ENCODE measurements at regions not wholly inside any gene's neighbourhood (a gene's known extent, or its start where the extent isn't known, plus 50 kb on each side); places are given as distances from the start of the nearest gene placed in this dataset.

- no peaks in the 10 kb centered on the region for H3K9me3 Mint-ChIP-seq (ENCODE audit: low read depth)
- H3K36me3 Mint-ChIP-seq: no peaks in the 10 kb centered on the region
- H3K4me1 Mint-ChIP-seq (ENCODE audit: low read depth): no peaks in the 10 kb centered on the region
- H3K27ac Mint-ChIP-seq: no peak overlapping the region
- H3K27me3 Mint-ChIP-seq: peaks cover 8% of the 10 kb centered on the region
- H3K4me3 Mint-ChIP-seq: no peak overlapping the region
Measured at GRCh38 chr5:174609116-174609515, 115.3 kb upstream of the MSX2 start.

GRCh38 chr5:174610968-174611367, 113.4 kb upstream of the MSX2 start:
- Mint-ChIP-seq H3K9me3 (ENCODE audit: low read depth) (no peaks in the 10 kb centered on the region), H3K27ac (no peak overlapping the region), H3K36me3 (no peaks in the 10 kb centered on the region), H3K4me3 (no peak overlapping the region), H3K4me1 (ENCODE audit: low read depth) (no peaks in the 10 kb centered on the region), H3K27me3 (peaks cover 9% of the 10 kb centered on the region)

- Mint-ChIP-seq H3K4me3 (no peak overlapping the region), H3K9me3 (ENCODE audit: low read depth) (no peaks in the 10 kb centered on the region), H3K4me1 (ENCODE audit: low read depth) (no peaks in the 10 kb centered on the region), H3K27me3 (peaks cover 2% of the 10 kb centered on the region), H3K36me3 (no peaks in the 10 kb centered on the region), H3K27ac (no peak overlapping the region)
Measured at GRCh38 chr5:174612686-174613085, 111.7 kb upstream of the MSX2 start.

- Mint-ChIP-seq H3K9me3 (ENCODE audit: low read depth) (no peaks in the 10 kb centered on the region), H3K27ac (no peak overlapping the region), H3K27me3 (peaks cover 4% of the 10 kb centered on the region), H3K4me1 (ENCODE audit: low read depth) (no peaks in the 10 kb centered on the region), H3K36me3 (no peaks in the 10 kb centered on the region), H3K4me3 (no peak overlapping the region)
Measured at GRCh38 chr5:174614500-174615135, 109.8 kb upstream of the MSX2 start.

GRCh38 chr5:174616036-174616435, 108.3 kb upstream of the MSX2 start:
- Mint-ChIP-seq H3K4me1 (ENCODE audit: low read depth) (no peaks in the 10 kb centered on the region), H3K27me3 (peaks cover 7% of the 10 kb centered on the region), H3K4me3 (no peak overlapping the region), H3K36me3 (no peaks in the 10 kb centered on the region), H3K9me3 (ENCODE audit: low read depth) (no peaks in the 10 kb centered on the region), H3K27ac (no peak overlapping the region)

GRCh38 chr5:174617285-174617684, 107.1 kb upstream of the MSX2 start:
- Mint-ChIP-seq H3K4me3 (no peak overlapping the region), H3K36me3 (no peaks in the 10 kb centered on the region), H3K27me3 (peaks cover 7% of the 10 kb centered on the region), H3K4me1 (ENCODE audit: low read depth) (no peaks in the 10 kb centered on the region), H3K27ac (no peak overlapping the region), H3K9me3 (ENCODE audit: low read depth) (no peaks in the 10 kb centered on the region)

- H3K4me1 Mint-ChIP-seq (ENCODE audit: low read depth): no peaks in the 10 kb centered on the region
- H3K36me3 Mint-ChIP-seq: no peaks in the 10 kb centered on the region
- H3K4me3 Mint-ChIP-seq: no peak overlapping the region
- no peaks in the 10 kb centered on the region for H3K9me3 Mint-ChIP-seq (ENCODE audit: low read depth)
- H3K27me3 Mint-ChIP-seq: peaks cover 7% of the 10 kb centered on the region
- no peak overlapping the region for H3K27ac Mint-ChIP-seq
Measured at GRCh38 chr5:174617910-174618309, 106.5 kb upstream of the MSX2 start.

GRCh38 chr5:174618589-174618988, 105.8 kb upstream of the MSX2 start:
- H3K4me3 Mint-ChIP-seq: no peak overlapping the region
- no peak overlapping the region for H3K27ac Mint-ChIP-seq
- no peaks in the 10 kb centered on the region for H3K9me3 Mint-ChIP-seq (ENCODE audit: low read depth)
- H3K36me3 Mint-ChIP-seq: no peaks in the 10 kb centered on the region
- peaks cover 7% of the 10 kb centered on the region for H3K27me3 Mint-ChIP-seq
- no peaks in the 10 kb centered on the region for H3K4me1 Mint-ChIP-seq (ENCODE audit: low read depth)

GRCh38 chr5:174622067-174622466, 102.3 kb upstream of the MSX2 start:
- peaks cover 5% of the 10 kb centered on the region for H3K27me3 Mint-ChIP-seq
- H3K4me1 Mint-ChIP-seq (ENCODE audit: low read depth): no peaks in the 10 kb centered on the region
- H3K4me3 Mint-ChIP-seq: no peak overlapping the region
- H3K9me3 Mint-ChIP-seq (ENCODE audit: low read depth): no peaks in the 10 kb centered on the region
- H3K36me3 Mint-ChIP-seq: no peaks in the 10 kb centered on the region
- no peak overlapping the region for H3K27ac Mint-ChIP-seq

- Mint-ChIP-seq H3K27me3 (peaks cover 5% of the 10 kb centered on the region), H3K36me3 (no peaks in the 10 kb centered on the region), H3K4me3 (no peak overlapping the region), H3K4me1 (ENCODE audit: low read depth) (no peaks in the 10 kb centered on the region), H3K27ac (no peak overlapping the region), H3K9me3 (ENCODE audit: low read depth) (no peaks in the 10 kb centered on the region)
Measured at GRCh38 chr5:174623018-174623417, 101.4 kb upstream of the MSX2 start.

GRCh38 chr5:174623433-174624019, 100.9 kb upstream of the MSX2 start:
- H3K9me3 Mint-ChIP-seq (ENCODE audit: low read depth): no peaks in the 10 kb centered on the region
- H3K27ac Mint-ChIP-seq: no peak overlapping the region
- H3K4me1 Mint-ChIP-seq (ENCODE audit: low read depth): no peaks in the 10 kb centered on the region
- H3K27me3 Mint-ChIP-seq: peaks cover 5% of the 10 kb centered on the region
- no peak overlapping the region for H3K4me3 Mint-ChIP-seq
- H3K36me3 Mint-ChIP-seq: no peaks in the 10 kb centered on the region

- Mint-ChIP-seq H3K36me3 (no peaks in the 10 kb centered on the region), H3K27ac (no peak overlapping the region), H3K9me3 (ENCODE audit: low read depth) (no peaks in the 10 kb centered on the region), H3K4me1 (ENCODE audit: low read depth) (no peaks in the 10 kb centered on the region), H3K4me3 (no peak overlapping the region), H3K27me3 (peaks cover 3% of the 10 kb centered on the region)
Measured at GRCh38 chr5:174624733-174625522, 99.5 kb upstream of the MSX2 start.

GRCh38 chr5:174625591-174626350, 98.6 kb upstream of the MSX2 start:
- no peaks in the 10 kb centered on the region for H3K27me3 Mint-ChIP-seq
- H3K36me3 Mint-ChIP-seq: no peaks in the 10 kb centered on the region
- no peak overlapping the region for H3K27ac Mint-ChIP-seq
- H3K9me3 Mint-ChIP-seq (ENCODE audit: low read depth): no peaks in the 10 kb centered on the region
- H3K4me1 Mint-ChIP-seq (ENCODE audit: low read depth): no peaks in the 10 kb centered on the region
- no peak overlapping the region for H3K4me3 Mint-ChIP-seq

- Mint-ChIP-seq H3K9me3 (ENCODE audit: low read depth) (no peaks in the 10 kb centered on the region), H3K4me3 (no peak overlapping the region), H3K4me1 (ENCODE audit: low read depth) (no peaks in the 10 kb centered on the region), H3K27me3 (no peaks in the 10 kb centered on the region), H3K36me3 (no peaks in the 10 kb centered on the region), H3K27ac (no peak overlapping the region)
Measured at GRCh38 chr5:174626369-174626920, 97.9 kb upstream of the MSX2 start.

- Mint-ChIP-seq H3K4me3 (no peak overlapping the region), H3K4me1 (ENCODE audit: low read depth) (no peaks in the 10 kb centered on the region), H3K9me3 (ENCODE audit: low read depth) (no peaks in the 10 kb centered on the region), H3K27ac (no peak overlapping the region), H3K36me3 (no peaks in the 10 kb centered on the region), H3K27me3 (no peaks in the 10 kb centered on the region)
Measured at GRCh38 chr5:174636094-174636493, 88.3 kb upstream of the MSX2 start.

Measured in activated naive CD8-positive, alpha-beta T cell (primary cell).